Left colon (tissue), 2 donors: ENCODE measurements at regions not wholly inside any gene's neighbourhood (a gene's known extent, or its start where the extent isn't known, plus 50 kb on each side); places are given as distances from the start of the nearest gene placed in this dataset.
A peak's percentile ranks its signal among the peaks of the same experiment; 100 is the strongest.

Experiments used
- ATAC-seq: fragments of 200-7000 bp; cut with Tn5 transposase; one replicate; pipeline ENCODE4 v1.9.1; 2020; ENCODE audit warnings: mild to moderate bottlenecking, moderate library complexity
- DNase-seq, 2 donors: peaks; one replicate each; pipeline ENCODE4 v3.0.0-alpha.2; 2020
- intact Hi-C, 2 donors: fragments of 100-400 bp; cut with DNase I in 1 of 2; cut with micrococcal nuclease in 1 of 2; formaldehyde crosslinking; loops; one replicate each; pipeline versions ENCODE4 v1.11.2 to v1.14.0; 2022; cut with DNase I, micrococcal nuclease
- donor health status: DM: no; HTN: no; CAD: no.
- donor health status: DM: yes; HTN: yes; CAD: no.

DNA sequence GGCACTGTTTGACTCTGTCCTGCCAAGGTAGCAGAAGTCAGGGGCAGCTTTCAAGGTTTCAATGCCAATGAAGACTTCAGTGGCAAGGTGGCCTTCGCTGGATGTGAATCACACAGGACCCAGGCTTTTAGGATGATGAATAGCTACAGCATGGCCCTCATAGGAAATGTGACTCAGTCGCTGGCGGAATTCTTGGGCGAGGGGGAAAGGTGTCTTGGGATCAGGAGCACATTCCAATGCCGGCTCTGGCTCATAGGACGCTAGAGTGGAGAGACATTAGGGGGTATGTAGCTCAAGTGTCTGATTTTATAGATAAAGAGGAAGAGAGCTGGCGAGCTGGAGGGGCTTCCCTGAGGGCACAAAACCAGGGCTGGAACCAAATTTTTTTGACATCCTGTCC lies 68.6 kb downstream of the SMIM21 start:
- DNase-seq (no peak), ATAC-seq (no peak)
- intact Hi-C loops = no loop called here

DNA sequence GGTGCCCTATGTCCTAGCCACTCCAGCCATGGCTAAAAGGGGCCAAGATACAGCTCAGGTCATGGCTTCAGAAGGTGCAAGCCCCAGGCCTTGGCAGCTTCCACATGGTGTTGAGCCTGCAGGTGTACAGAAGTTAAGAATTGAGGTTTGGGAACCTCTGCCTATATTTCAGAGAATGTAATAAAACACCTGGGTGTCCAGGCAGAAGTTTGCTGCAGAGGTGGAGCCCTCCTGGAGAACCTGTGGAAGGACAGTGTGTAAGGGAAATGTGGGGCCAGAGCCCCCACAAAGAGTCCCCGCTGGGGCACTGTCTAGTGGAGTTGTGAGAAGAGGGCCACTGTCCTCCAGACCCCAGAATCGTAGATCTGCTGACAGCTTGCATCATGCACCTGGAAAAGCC lies 74.1 kb downstream of the SMIM21 start:
- no peak for ATAC-seq
- intact Hi-C loops = no loop called here
- no peak for DNase-seq

DNA sequence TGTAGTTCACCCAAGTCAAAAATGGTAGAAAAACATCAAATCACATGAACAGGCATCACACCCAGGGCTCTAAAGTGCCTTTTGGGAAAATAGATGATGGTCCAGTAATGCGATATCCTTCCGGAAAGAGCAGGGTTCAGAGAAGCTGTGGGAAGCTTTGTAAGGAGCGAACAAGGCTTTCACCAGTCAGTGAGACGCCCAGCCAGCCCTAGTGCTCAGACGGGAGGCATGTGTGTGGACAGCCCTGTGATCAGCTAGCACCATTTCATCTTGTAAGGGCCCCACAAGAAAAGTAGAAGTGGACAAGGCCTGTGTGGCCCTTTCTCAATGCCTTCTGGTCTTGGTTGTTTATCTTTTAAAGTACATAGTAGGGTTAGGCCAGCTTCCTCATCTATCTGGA lies 76.1 kb downstream of the SMIM21 start:
- intact Hi-C loops = no loop called here
- ATAC-seq (no peak), DNase-seq (no peak)

DNA sequence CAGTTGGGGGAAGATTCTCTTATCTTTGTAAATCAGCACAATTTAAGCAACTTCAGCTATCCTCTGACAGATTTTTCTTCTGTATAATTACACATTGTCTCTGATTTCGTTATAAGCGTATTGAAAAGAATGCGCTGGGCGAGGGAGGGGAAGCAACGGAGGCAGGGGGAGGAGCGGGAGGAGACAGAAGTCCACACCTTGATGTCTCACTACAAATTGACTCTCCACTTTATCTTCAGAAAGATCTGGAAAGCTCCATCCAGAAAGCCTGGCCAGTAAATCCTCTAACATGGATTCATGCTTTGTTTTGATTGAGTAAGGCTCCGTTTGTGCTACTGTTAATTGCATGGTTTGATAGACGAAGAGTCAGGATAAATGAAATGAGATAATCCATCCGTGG lies 76.6 kb downstream of the SMIM21 start:
- ATAC-seq = peak; percentile 60
- intact Hi-C loops = no loop called here

DNA sequence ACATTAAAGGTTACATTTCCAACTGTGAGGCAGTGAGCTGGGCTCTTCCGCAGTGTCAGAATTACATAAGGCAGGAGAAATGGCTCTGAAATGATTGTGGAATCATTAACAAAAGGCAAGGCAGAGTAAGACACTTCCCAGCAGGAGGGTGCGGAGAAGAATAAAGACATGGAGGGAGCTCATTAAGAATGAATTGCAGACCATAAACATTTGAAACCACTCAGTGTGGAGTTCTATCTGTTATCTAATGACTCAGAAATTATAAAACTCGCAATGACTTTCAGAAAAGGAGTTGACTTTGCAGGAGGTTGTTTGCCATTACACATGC lies 77.0 kb downstream of the SMIM21 start:
- peak; percentile 98 for ATAC-seq

More for the DNA sequence above, 76.6 kb downstream of the SMIM21 start:
- DNase-seq = no peak

DNA sequence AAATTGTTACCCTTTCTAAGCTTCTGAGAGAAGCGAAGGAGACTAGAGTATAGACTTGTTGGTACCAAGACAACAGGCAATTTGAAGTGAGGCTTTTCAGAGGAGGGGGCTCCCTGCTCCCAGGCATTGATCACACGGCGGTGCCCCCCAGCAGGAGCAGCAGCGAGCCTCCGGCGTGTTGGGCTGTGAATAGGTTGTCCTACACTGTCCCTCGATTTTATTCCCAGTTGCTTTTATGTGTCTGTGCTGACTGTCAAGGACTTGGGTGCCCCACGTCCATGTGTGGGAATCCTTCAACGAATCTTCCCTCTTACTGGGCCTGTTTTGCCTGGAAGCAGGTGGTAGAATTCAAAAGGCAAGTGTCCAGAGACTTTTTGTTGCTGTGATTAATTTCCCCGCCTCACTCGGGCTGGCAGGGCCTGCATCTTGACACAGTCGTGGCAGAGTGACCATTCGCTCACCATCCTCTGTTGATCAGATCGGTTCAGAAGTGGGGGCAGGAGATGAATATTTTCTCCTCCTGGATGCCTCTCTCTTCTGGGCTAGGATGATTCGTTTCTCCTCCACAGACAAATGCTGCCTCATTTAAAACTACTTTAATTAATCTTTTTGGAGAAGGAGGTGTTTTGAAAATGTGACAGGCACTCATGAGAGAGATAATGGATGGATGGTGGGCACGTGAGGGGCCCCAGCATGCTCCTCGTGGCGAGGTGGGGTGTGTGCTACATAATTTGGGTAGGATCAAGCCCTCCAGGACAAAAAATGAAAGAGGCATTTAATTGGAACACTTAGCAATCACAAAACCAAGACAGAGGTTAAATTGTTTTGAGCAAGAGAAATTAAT lies 77.6 kb downstream of the SMIM21 start:
- intact Hi-C loops = no loop called here
- no peak for DNase-seq
- no peak for ATAC-seq

More for the DNA sequence above, 77.0 kb downstream of the SMIM21 start:
- intact Hi-C loops = no loop called here
- peak; percentile 13 to 33 for DNase-seq

DNA sequence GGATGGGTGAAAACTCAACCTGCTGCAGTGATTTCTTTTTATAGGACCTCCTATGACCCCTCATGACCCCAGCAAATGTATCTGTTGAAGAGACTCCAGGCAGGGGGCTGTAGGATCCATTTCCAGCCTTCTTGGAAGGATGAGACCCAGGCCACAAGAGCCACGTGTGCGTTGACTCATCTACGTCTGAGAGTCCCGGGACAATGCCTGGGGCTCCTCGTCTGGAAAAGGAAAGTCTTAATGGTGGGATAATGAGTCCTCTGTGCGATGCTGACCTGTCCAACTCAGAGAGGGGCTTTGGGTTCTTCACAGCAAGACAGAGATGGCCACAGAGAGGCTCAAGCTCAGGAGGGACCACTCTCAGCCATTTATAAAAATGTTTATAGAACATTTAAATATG lies 80.8 kb downstream of the SMIM21 start:
- DNase-seq = no peak
- no peak for ATAC-seq
- intact Hi-C loops = no loop called here

DNA sequence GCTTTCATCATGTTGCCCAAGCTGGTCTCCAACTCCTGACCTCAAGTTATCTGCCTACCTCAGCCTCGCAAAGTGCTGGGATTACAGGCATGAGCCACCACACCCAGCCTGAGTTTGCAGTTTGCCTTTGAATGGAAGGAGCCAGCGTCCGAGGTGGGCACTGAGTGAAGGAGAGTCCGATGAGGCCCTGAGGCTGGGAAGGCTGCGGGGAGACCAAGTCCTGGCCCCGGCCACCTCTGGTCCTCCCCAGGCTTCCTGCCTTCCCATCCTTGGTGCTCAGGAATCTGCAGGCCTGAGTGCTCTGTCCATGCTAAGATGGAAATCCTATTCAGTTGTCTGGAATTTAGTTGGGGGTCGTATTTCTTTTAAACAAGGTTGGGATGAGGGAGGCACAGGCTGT lies 82.9 kb downstream of the SMIM21 start:
- no peak for ATAC-seq
- intact Hi-C loops = no loop called here
- no peak for DNase-seq

DNA sequence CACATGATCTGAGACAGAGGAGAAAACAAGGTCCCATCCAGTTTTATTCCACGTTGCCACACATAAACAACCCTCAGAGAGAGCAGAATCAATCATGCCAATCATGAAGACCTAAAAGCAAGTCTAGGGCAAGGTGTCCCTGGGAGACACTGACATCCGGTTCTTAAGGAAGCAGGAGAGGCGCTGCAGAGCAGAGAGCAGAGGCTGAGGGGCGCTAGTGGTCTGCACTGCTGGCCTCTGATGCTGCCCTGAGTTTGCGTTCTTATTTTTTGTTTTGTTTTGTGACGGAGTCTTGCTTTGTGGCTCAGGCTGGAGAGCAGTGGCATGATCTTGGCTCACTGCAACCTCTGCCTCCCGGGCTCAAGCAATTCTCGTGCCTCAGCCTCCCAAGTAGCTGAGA lies 83.3 kb downstream of the SMIM21 start:
- intact Hi-C loops = no loop called here
- DNase-seq (no peak), ATAC-seq (no peak)

DNA sequence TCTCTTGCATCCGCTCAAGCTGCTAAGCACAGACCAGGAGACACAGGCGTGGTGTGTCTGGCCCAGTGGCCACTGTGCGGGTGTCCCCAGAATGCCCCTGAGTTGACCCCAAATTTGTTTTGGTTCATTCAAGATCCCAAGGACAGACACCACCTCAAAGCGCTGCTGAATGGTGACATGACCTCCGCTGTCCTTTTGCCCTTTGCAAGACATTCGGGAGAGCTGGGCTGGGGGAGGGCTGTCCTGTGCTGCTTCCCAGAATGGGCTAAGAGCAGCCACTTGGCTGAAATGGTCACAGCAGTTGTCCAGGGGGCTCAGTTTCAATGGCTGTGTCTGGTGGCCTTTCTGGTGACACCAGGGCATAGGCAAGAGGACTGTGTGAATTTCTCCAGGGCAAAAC lies 84.1 kb downstream of the SMIM21 start:
- intact Hi-C loops = no loop called here
- no peak for ATAC-seq
- DNase-seq = no peak

DNA sequence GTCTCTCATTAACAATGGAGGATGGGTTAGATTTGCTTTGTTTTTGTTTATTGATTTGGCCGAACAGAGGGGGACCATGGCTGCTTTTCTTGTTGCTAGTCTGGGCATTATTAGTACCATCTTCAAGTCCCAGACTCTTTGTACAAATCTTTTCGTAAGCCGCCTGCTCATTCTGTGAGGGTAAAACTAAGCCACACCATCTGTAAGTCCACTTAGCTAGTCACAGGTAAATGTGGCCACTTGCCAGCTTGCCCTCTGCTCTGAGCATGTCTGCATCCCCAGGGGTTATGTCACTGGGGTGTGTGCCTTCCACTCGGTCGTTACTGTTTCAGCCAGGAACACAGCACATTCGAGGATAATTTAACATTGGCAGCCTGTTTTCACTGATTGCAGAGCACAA lies 85.6 kb downstream of the SMIM21 start:
- ATAC-seq (no peak), DNase-seq (no peak)
- intact Hi-C loops = no loop called here

DNA sequence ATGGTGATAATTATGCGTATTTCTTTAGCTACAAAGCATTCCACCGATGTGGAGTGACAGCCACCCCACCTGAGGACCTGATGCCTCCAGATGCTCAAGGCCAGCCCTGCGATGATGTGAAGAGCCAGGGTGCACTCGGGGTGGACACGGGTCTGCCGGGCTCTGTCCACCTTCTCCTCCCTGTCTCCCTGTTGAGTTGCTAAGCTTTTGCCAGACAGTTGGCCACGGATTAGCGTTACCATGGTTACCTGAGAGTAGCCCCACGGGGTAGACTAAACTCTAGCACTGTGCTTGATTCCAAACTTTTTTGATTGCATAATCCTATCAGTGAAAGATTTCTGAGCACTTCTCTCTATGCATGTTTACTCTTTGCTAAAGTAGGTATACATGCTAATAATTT lies 86.2 kb downstream of the SMIM21 start:
- ATAC-seq = no peak
- no peak for DNase-seq
- intact Hi-C loops = no loop called here

DNA sequence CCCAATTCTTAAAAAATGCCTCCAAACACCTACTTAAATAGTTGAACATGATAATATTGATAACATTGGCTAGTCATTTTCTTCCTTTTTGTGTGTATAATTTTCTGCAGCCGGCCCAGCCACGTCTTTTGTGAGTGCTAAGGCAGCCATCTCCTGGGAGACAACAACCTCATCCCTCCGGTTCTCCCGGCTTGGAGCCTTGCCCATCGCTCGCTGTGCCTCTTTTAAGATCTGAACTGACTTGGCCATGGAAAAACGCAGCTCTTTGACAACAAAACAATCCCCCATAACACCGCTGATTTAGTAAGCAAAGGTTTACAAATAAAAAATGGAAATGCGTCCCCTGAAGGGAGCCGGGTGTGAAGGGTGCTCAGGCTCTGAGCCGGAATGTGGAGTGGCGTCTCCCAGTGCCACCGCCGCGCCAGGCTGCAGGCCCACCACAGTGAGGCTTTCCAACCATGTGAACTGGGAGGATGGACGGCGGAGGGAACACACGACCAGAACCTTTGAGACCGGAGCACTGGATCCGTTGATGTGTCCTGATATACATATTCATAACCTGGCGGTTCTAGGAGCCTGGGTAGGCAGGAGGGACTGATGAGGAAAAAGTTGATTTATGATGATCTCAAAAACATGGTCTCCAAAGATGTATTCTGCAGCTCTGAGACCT lies 87.4 kb downstream of the SMIM21 start:
- ATAC-seq = no peak
- DNase-seq = no peak
- intact Hi-C loops = no loop called here
